ENCODE measurements at regions not wholly inside any gene's neighbourhood (a gene's known extent, or its start where the extent isn't known, plus 50 kb on each side); places are given as distances from the start of the nearest gene placed in this dataset.

- Histone ChIP-seq H3K4me3 (ENCODE audit: low read depth, low read length) (no peak overlapping the region), H3K9me3 (ENCODE audit: control insufficient read depth, insufficient read depth, low read length) (no peaks in the 10 kb centered on the region), H3K27ac (ENCODE audit: low read depth, low read length) (no peak overlapping the region), H3K9ac (ENCODE audit: low read depth, low read length) (no peak overlapping the region), H3K36me3 (ENCODE audit: control insufficient read depth, insufficient read depth, low read length) (no peaks in the 10 kb centered on the region), H3K27me3 (ENCODE audit: control insufficient read depth, insufficient read depth, low read length) (no peaks in the 10 kb centered on the region), H3K4me1 (ENCODE audit: control insufficient read depth, insufficient read depth, low read length) (no peaks in the 10 kb centered on the region)
These were observed 284.4 kb downstream of the SETD4 start for GRCh38 chr21:35775778-35776544.

GRCh38 chr21:35770101-35770945 is 290.0 kb downstream of the SETD4 start:
- H3K9me3 ChIP-seq (ENCODE audit: control insufficient read depth, insufficient read depth, low read length), result no peaks in the 10 kb centered on the region
- no peak overlapping the region for H3K4me3 ChIP-seq (ENCODE audit: low read depth, low read length)
- H3K27me3 ChIP-seq (ENCODE audit: control insufficient read depth, insufficient read depth, low read length), result no peaks in the 10 kb centered on the region
- no peak overlapping the region for H3K27ac ChIP-seq (ENCODE audit: low read depth, low read length)
- H3K9ac ChIP-seq (ENCODE audit: low read depth, low read length), result no peak overlapping the region
- no peaks in the 10 kb centered on the region for H3K36me3 ChIP-seq (ENCODE audit: control insufficient read depth, insufficient read depth, low read length)
- H3K4me1 ChIP-seq (ENCODE audit: control insufficient read depth, insufficient read depth, low read length), result peaks cover 9% of the 10 kb centered on the region

DNA sequence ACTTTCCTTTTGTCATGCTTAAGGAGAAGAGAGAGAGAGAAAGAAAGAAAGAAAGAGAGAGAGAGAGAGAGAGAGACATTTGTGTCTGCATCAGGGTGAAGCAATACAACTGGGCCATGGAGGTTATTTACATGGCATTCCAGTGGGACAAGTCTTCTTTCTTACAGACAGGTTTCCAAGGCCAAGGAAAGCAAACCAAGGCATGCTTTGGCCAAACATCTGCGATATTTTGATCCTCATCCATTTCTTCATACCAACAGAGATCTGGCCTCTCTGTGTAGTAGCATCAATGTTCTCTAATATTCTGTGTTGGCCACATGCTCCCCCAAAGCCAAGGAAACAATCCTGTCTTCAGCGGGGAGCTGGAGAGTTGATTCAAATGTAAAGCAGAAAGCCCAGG is 292.1 kb downstream of the SETD4 start:
- Histone ChIP-seq H3K9me3 (ENCODE audit: control insufficient read depth, insufficient read depth, low read length) (no peaks in the 10 kb centered on the region), H3K9ac (ENCODE audit: low read depth, low read length) (no peak overlapping the region)

DNA sequence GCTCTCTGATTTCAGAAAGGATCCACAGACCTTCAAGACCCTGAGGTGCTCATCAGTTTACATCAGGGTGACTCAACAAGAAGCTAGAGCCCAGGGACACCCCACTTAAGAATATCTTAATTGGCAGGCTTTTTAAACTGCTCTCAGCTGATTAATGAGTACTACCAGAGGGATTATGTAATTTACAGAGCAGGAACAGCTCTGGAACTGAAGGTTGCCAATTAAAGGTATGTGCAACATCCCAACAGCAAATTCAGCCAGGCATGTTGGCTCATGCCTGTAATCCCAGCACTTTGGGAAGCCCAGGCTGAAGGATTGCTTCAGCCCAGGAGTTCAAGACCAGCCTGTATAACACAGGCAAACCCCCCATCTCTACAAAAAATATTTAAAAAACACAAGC is 295.7 kb downstream of the SETD4 start:
- no peaks in the 10 kb centered on the region for H3K36me3 ChIP-seq (ENCODE audit: control insufficient read depth, insufficient read depth, low read length)
- H3K9ac ChIP-seq (ENCODE audit: low read depth, low read length), result no peak overlapping the region
- peaks cover 9% of the 10 kb centered on the region for H3K4me1 ChIP-seq (ENCODE audit: control insufficient read depth, insufficient read depth, low read length)
- no peak overlapping the region for H3K4me3 ChIP-seq (ENCODE audit: low read depth, low read length)
- H3K27me3 ChIP-seq (ENCODE audit: control insufficient read depth, insufficient read depth, low read length), result no peaks in the 10 kb centered on the region
- no peak overlapping the region for H3K27ac ChIP-seq (ENCODE audit: low read depth, low read length)
- no peaks in the 10 kb centered on the region; the same call in 1 of the 2 replicates for H3K9me3 ChIP-seq (ENCODE audit: control insufficient read depth, insufficient read depth, low read length)

More for the DNA sequence above, 292.1 kb downstream of the SETD4 start:
- Histone ChIP-seq H3K27ac (ENCODE audit: low read depth, low read length) (peak overlapping the region; percentile 73), H3K4me1 (ENCODE audit: control insufficient read depth, insufficient read depth, low read length) (peaks cover 9% of the 10 kb centered on the region), H3K27me3 (ENCODE audit: control insufficient read depth, insufficient read depth, low read length) (no peaks in the 10 kb centered on the region), H3K4me3 (ENCODE audit: low read depth, low read length) (no peak overlapping the region), H3K36me3 (ENCODE audit: control insufficient read depth, insufficient read depth, low read length) (no peaks in the 10 kb centered on the region)

GRCh38 chr21:35764077-35764476 is 296.2 kb downstream of the SETD4 start:
- H3K27ac ChIP-seq (ENCODE audit: low read depth, low read length), result no peak overlapping the region
- no peaks in the 10 kb centered on the region for H3K27me3 ChIP-seq (ENCODE audit: control insufficient read depth, insufficient read depth, low read length)
- H3K9me3 ChIP-seq (ENCODE audit: control insufficient read depth, insufficient read depth, low read length), result no peaks in the 10 kb centered on the region; the same call in 1 of the 2 replicates
- H3K4me1 ChIP-seq (ENCODE audit: control insufficient read depth, insufficient read depth, low read length), result peaks cover 9% of the 10 kb centered on the region
- no peak overlapping the region for H3K4me3 ChIP-seq (ENCODE audit: low read depth, low read length)
- no peaks in the 10 kb centered on the region for H3K36me3 ChIP-seq (ENCODE audit: control insufficient read depth, insufficient read depth, low read length)
- H3K9ac ChIP-seq (ENCODE audit: low read depth, low read length), result no peak overlapping the region

- Histone ChIP-seq H3K9me3 (ENCODE audit: control insufficient read depth, insufficient read depth, low read length) (no peaks in the 10 kb centered on the region), H3K4me3 (ENCODE audit: low read depth, low read length) (no peak overlapping the region), H3K27ac (ENCODE audit: low read depth, low read length) (no peak overlapping the region), H3K36me3 (ENCODE audit: control insufficient read depth, insufficient read depth, low read length) (no peaks in the 10 kb centered on the region), H3K4me1 (ENCODE audit: control insufficient read depth, insufficient read depth, low read length) (0 out of 2 replicates have a peak, but pooled peaks cover 8% of the 10 kb centered on the region), H3K27me3 (ENCODE audit: control insufficient read depth, insufficient read depth, low read length) (peaks cover 3% of the 10 kb centered on the region; the same call in 1 of the 2 replicates), H3K9ac (ENCODE audit: low read depth, low read length) (no peak overlapping the region)
These were observed 305.7 kb downstream of the SETD4 start for GRCh38 chr21:35754583-35754982.

- Histone ChIP-seq H3K36me3 (ENCODE audit: control insufficient read depth, insufficient read depth, low read length) (no peaks in the 10 kb centered on the region), H3K9me3 (ENCODE audit: control insufficient read depth, insufficient read depth, low read length) (no peaks in the 10 kb centered on the region), H3K27me3 (ENCODE audit: control insufficient read depth, insufficient read depth, low read length) (peaks cover 3% of the 10 kb centered on the region; the same call in 1 of the 2 replicates), H3K9ac (ENCODE audit: low read depth, low read length) (no peak overlapping the region), H3K4me1 (ENCODE audit: control insufficient read depth, insufficient read depth, low read length) (0 out of 2 replicates have a peak, but pooled peaks cover 8% of the 10 kb centered on the region), H3K27ac (ENCODE audit: low read depth, low read length) (peak overlapping the region; percentile 5), H3K4me3 (ENCODE audit: low read depth, low read length) (no peak overlapping the region)
These were observed 307.0 kb downstream of the SETD4 start for GRCh38 chr21:35753308-35753707.

- Histone ChIP-seq H3K36me3 (ENCODE audit: control insufficient read depth, insufficient read depth, low read length) (no peaks in the 10 kb centered on the region), H3K27me3 (ENCODE audit: control insufficient read depth, insufficient read depth, low read length) (peaks cover 3% of the 10 kb centered on the region; the same call in 1 of the 2 replicates), H3K9me3 (ENCODE audit: control insufficient read depth, insufficient read depth, low read length) (no peaks in the 10 kb centered on the region), H3K4me1 (ENCODE audit: control insufficient read depth, insufficient read depth, low read length) (0 out of 2 replicates have a peak, but pooled peaks cover 8% of the 10 kb centered on the region), H3K27ac (ENCODE audit: low read depth, low read length) (no peak overlapping the region), H3K9ac (ENCODE audit: low read depth, low read length) (no peak overlapping the region), H3K4me3 (ENCODE audit: low read depth, low read length) (no peak overlapping the region)
These were observed 309.2 kb downstream of the SETD4 start for GRCh38 chr21:35751171-35751570.

GRCh38 chr21:35749904-35750303 is 310.4 kb downstream of the SETD4 start:
- H3K9ac ChIP-seq (ENCODE audit: low read depth, low read length), result no peak overlapping the region
- H3K27ac ChIP-seq (ENCODE audit: low read depth, low read length), result no peak overlapping the region
- 0 out of 2 replicates have a peak, but pooled peaks cover 8% of the 10 kb centered on the region for H3K4me1 ChIP-seq (ENCODE audit: control insufficient read depth, insufficient read depth, low read length)
- H3K4me3 ChIP-seq (ENCODE audit: low read depth, low read length), result no peak overlapping the region
- peaks cover 3% of the 10 kb centered on the region; the same call in 1 of the 2 replicates for H3K27me3 ChIP-seq (ENCODE audit: control insufficient read depth, insufficient read depth, low read length)
- H3K36me3 ChIP-seq (ENCODE audit: control insufficient read depth, insufficient read depth, low read length), result no peaks in the 10 kb centered on the region
- no peaks in the 10 kb centered on the region for H3K9me3 ChIP-seq (ENCODE audit: control insufficient read depth, insufficient read depth, low read length)

DNA sequence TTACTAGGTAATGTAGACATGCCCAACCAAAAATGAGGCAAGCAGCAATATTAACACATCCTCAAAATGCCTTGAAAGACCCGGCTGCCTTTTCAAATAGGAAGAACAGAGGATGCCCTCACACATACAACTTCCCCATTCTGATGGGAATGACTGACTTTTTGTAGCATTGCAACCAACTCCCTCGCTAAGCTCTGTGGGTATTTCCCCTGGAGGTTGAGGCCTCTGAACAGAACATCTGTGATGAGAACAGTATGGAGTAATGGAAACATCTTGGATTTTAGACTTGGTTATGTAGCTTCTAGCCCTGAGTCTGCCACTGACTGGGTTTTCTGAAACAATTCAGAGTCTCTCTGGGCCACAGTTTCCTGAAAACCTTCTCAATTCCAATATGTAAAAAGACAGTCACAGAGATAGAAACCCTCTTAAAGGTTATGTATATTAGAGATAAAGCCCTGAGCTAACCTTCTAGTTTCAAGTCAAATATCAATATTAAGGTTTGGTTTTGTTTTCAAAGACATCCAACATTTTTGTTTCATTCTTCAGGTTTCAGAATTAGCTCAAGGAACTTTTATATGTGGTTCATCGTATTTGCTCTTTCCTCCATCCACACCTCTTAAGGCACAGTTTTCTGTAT is 311.5 kb downstream of the SETD4 start:
- H3K9me3 ChIP-seq (ENCODE audit: control insufficient read depth, insufficient read depth, low read length), result no peaks in the 10 kb centered on the region
- H3K4me3 ChIP-seq (ENCODE audit: low read depth, low read length), result no peak overlapping the region
- 0 out of 2 replicates have a peak, but pooled peaks cover 8% of the 10 kb centered on the region for H3K4me1 ChIP-seq (ENCODE audit: control insufficient read depth, insufficient read depth, low read length)
- no peaks in the 10 kb centered on the region for H3K36me3 ChIP-seq (ENCODE audit: control insufficient read depth, insufficient read depth, low read length)
- no peak overlapping the region for H3K9ac ChIP-seq (ENCODE audit: low read depth, low read length)
- H3K27me3 ChIP-seq (ENCODE audit: control insufficient read depth, insufficient read depth, low read length), result no peaks in the 10 kb centered on the region
- H3K27ac ChIP-seq (ENCODE audit: low read depth, low read length), result no peak overlapping the region

All from HUES48 (cell line).